AG09309 (cell line): ENCODE measurements at regions not wholly inside any gene's neighbourhood (a gene's known extent, or its start where the extent isn't known, plus 50 kb on each side); places are given as distances from the start of the nearest gene placed in this dataset.

Experiments
- DNase-seq: peaks from one replicate; pipeline ENCODE4 v3.0.0-alpha.2; 2010; ENCODE audit warnings: low read depth
- H3K4me3 ChIP-seq: 2 replicates; pipeline ENCODE4 v1.5.1; 2011; ENCODE audit warnings: mild to moderate bottlenecking, low read depth, low read length, moderate library complexity; ENCODE audit not compliant: control insufficient read depth
- TF ChIP-seq, protein P1 (sequence below): IDR thresholded peaks from 2 replicates; pipeline ENCODE4 v1.5.1; 2011; ENCODE audit warnings: mild to moderate bottlenecking, low read depth, low read length, inconsistent platforms; ENCODE audit not compliant: insufficient read depth, control insufficient read depth; ENCODE audit errors: missing control alignments

DNA sequence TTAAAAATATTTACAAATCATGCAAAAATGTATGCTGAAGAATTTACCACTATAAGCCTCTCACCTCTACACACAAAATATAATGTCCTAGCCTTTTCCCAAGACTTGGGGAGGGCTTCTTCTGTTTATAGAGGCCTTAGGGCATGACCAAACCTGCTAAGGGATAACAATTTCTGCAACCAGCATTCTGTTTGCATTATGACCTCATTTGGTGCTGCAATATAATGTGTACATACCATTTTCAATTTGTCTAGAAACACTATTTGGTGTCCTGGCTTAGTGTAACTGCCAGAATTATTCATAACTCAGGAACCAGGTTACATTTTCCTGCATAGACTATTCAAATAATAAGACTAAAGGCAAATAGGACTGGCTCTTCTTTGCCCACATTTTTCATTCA, 446.6 kb upstream of the SORCS1 start:
- no peak for DNase-seq
- TF ChIP-seq, protein P1, sequence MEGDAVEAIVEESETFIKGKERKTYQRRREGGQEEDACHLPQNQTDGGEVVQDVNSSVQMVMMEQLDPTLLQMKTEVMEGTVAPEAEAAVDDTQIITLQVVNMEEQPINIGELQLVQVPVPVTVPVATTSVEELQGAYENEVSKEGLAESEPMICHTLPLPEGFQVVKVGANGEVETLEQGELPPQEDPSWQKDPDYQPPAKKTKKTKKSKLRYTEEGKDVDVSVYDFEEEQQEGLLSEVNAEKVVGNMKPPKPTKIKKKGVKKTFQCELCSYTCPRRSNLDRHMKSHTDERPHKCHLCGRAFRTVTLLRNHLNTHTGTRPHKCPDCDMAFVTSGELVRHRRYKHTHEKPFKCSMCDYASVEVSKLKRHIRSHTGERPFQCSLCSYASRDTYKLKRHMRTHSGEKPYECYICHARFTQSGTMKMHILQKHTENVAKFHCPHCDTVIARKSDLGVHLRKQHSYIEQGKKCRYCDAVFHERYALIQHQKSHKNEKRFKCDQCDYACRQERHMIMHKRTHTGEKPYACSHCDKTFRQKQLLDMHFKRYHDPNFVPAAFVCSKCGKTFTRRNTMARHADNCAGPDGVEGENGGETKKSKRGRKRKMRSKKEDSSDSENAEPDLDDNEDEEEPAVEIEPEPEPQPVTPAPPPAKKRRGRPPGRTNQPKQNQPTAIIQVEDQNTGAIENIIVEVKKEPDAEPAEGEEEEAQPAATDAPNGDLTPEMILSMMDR, result no peak
- H3K4me3 ChIP-seq, result no peak overlapping the region

DNA sequence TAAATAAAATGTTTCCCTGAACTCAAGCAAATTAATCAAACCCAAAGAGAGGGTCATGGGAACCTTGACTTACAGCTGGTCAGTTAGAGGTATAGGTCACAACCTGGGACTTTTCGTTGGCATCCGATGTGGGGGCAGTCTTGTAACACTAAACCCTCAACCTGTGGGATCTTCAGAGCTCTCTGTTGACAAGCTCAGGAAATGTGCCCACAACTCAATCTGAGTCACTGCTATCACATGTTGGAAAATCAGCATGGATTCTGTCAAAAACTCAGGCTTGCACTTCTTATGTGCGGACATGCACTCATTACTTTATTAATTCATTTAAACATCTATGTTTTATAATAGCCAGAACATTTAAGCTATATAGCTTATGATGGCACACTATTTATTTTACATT, 424.6 kb upstream of the SORCS1 start:
- TF ChIP-seq, protein P1, result no peak
- H3K4me3 ChIP-seq, result no peak overlapping the region
- no peak for DNase-seq

DNA sequence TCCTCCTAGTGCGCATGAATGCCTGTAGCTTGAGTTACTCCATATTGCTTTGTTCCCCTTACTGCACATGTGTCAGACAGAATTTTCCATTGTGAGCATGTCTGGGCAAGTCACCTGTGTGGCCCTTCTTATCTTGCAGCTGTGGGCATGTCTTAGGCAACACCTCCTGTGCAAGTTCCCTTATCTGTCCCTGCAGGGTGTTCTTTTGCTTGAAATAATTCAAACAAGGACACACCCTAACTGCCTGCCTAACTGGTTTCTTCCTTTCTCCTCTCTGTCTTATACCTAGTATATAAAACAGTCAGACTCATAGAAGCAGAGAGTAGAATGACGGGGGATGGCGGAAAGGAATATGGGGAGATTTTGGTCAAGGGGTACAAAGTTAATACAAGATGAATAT, 421.1 kb upstream of the SORCS1 start:
- TF ChIP-seq, protein P1, result no peak
- no peak for DNase-seq
- no peak overlapping the region for H3K4me3 ChIP-seq

DNA sequence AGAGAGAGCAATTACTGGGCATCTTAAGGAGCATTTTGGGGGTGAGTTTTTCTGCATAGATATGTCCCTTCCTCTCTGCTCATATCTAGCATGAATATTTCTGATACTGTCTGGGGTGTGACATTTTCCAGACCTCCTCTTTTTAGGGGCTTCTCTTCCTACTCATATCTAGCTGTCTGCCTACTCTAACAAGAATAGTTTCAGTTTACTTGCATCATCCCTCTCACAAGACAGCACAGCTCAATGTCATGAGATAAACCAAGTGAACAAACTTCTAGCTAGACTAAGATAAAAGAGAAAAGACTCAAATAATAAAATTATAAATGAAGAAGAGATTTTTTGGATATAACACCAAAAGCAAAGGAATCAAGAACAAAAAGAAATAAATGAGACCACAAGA, 419.5 kb upstream of the SORCS1 start:
- TF ChIP-seq, protein P1, result no peak
- DNase-seq, result no peak
- no peak overlapping the region for H3K4me3 ChIP-seq

DNA sequence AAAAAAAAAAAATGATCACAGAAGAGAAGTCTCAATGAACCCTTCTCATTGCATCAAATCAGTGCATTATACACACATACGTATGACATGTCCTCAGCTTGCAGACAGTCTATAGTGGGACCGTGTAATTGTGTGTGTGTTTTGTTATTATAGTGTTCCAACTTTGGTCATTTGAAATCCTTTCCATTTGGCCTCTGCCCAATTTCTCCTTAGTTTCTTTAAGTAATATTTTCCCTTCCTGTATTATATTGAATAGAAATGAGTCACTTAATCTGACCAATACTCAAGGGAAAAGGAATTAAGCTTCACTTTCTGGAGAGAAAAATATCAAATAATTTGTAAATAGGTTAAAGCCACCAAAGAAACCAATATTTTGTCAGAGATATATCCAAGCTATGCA, 415.5 kb upstream of the SORCS1 start:
- TF ChIP-seq, protein P1, result no peak
- no peak overlapping the region for H3K4me3 ChIP-seq
- no peak for DNase-seq

DNA sequence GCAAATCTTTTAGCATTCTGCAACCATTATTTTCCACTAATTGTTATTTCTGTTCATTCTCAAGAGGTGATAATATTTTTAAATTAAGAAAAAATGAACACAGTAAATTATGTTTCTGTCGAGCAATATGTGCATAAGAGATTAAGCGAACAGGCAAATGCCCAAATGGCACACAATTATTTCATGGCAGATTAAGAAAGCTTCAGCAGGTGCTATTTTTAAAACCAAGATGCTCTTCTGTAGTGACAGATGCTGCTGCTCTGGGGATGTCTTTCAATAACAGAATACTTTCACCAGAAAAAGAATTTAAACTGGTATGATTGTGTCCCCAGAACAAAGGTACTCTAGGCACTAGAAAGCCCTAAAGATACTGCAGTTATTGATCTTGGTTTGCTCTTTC, 412.7 kb upstream of the SORCS1 start:
- TF ChIP-seq, protein P1, result no peak
- no peak for DNase-seq
- H3K4me3 ChIP-seq, result no peak overlapping the region

DNA sequence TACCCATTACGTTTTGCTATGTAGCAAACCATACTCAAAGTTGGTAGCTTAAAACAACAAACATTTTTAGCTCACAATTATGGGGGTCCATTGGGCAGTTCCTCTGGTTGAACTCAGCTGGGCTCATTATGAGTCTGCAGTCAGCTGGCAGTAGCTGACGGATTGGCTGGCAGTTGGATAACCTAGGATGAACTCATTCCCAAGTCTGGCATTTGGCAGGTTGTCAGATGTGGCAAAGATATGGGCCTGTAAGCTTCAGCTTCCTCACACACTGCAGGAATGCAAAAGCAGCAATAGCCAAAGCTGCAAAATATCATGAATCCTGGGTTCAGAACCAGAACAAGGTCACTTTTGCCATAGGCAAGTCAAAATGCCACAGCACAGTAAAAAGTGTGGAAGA, 412.2 kb upstream of the SORCS1 start:
- TF ChIP-seq, protein P1, result no peak

More for the DNA sequence above, 412.2 kb upstream of the SORCS1 start:
- no peak overlapping the region for H3K4me3 ChIP-seq
- no peak for DNase-seq
